ENCODE measurements at regions not wholly inside any gene's neighbourhood (a gene's known extent, or its start where the extent isn't known, plus 50 kb on each side); places are given as distances from the start of the nearest gene placed in this dataset.

- FAIRE-seq (no peak), DNase-seq (ENCODE audit: low read depth, low spot score) (no peak)
- Histone ChIP-seq H4K20me1 (replicated peaks; ENCODE audit: control insufficient read depth, extremely low read depth, insufficient read depth, low read length) (no peaks in the 10 kb centered on the region), H3K9ac (replicated peaks; ENCODE audit: extremely low read depth, insufficient read depth, low read length) (no peak overlapping the region), H3K79me2 (ENCODE audit: control insufficient read depth, insufficient read depth, low read length) (no peaks in the 10 kb centered on the region), H2AFZ (ENCODE audit: low read depth, low read length) (no peak overlapping the region), H3K9me3 (replicated peaks; ENCODE audit: control insufficient read depth, insufficient read depth, low read length) (no peaks in the 10 kb centered on the region), H3K4me3 (replicated peaks in 1 of 3; ENCODE audit: insufficient read depth in 1 of 3, low read depth in 1 of 3, low read length in 3 of 3) (no peak overlapping the region), H3K4me2 (ENCODE audit: insufficient read depth, low read length) (no peak overlapping the region), H3K27ac (ENCODE audit: insufficient read depth, low read depth, low read length) (no peak overlapping the region), H3K36me3 (ENCODE audit: control insufficient read depth in 2 of 2, extremely low read depth in 1 of 2, insufficient read depth in 2 of 2, low read length in 2 of 2) (no peaks in the 10 kb centered on the region), H3K27me3 (ENCODE audit: control insufficient read depth in 2 of 2, insufficient read depth in 2 of 2, low read length in 2 of 2) (peaks cover 3 to 12% of the 10 kb centered on the region in 2 experiments), H3K4me1 (ENCODE audit: control insufficient read depth, extremely low read depth, insufficient read depth, low read length) (no peaks in the 10 kb centered on the region), H3K9me1 (replicated peaks; ENCODE audit: control insufficient read depth, extremely low read depth, insufficient read depth, low read length) (no peaks in the 10 kb centered on the region)
- ChIA-PET CTCF (no interaction called here), POLR2A (no interaction called here)
- TF ChIP-seq POLR2A (IDR thresholded peaks at IDR 0.05; ENCODE audit: low read depth, low read length) = no peak
- no peak for TF ChIP-seq MAX (IDR thresholded peaks at IDR 0.05; ENCODE audit: insufficient read depth, insufficient read length)
- no peak for TF ChIP-seq JUN (IDR thresholded peaks at IDR 0.05; ENCODE audit: borderline replicate concordance, insufficient read depth, insufficient read length, low read depth)
- no peak for TF ChIP-seq POLR2AphosphoS5 (IDR thresholded peaks at IDR 0.05; ENCODE audit: insufficient read depth, low read depth, low read length)
- no peak for TF ChIP-seq CTCF (IDR thresholded peaks at IDR 0.05; ENCODE audit: extremely low read depth in 1 of 2, insufficient read depth in 1 of 2, low read depth in 1 of 2, low read length in 2 of 2)
- TF ChIP-seq MYC (IDR thresholded peaks at IDR 0.05; ENCODE audit: low read depth, low read length) = no peak
- no peak for TF ChIP-seq FOS (IDR thresholded peaks at IDR 0.05; ENCODE audit: borderline replicate concordance, insufficient read depth, low read length)
- no peak for TF ChIP-seq EZH2 (IDR thresholded peaks at IDR 0.05; ENCODE audit: borderline replicate concordance, low read depth, low read length, severe bottlenecking)
- TF ChIP-seq GATA2 (IDR thresholded peaks at IDR 0.05; ENCODE audit: insufficient read depth, insufficient read length, low read depth, low read length) = no peak
- intact Hi-C loops (cut with micrococcal nuclease) (no loop called here), dilution Hi-C loops (cut with MboI; ENCODE audit: extremely low pct_ligation_motif_present, low sequenced_read_pairs) (no loop called here)
- no TSS peak for BruUV-seq (replicated peaks)
These were observed 122.1 kb upstream of the VPREB1 start for GRCh38 chr22:22122348-22123117.

Data from endothelial cell of umbilical vein (primary cell).